ENCODE measurements at regions not wholly inside any gene's neighbourhood (a gene's known extent, or its start where the extent isn't known, plus 50 kb on each side); places are given as distances from the start of the nearest gene placed in this dataset.

- ATAC-seq (ENCODE audit: low read depth), result no peak
- no peak for DNase-seq
- Histone ChIP-seq H4K20me1 (ENCODE audit: control insufficient read depth, insufficient read depth, low read length, poor library complexity, severe bottlenecking) (no peaks in the 10 kb centered on the region), H3K27me3 (replicated peaks in 1 of 4; ENCODE audit: control extremely low read depth in 1 of 4, control insufficient read depth in 3 of 4, insufficient read depth in 4 of 4, low read length in 3 of 4) (no peaks in the 10 kb centered on the region), H3K4me3 (ENCODE audit: control extremely low read depth in 1 of 5, extremely low read depth in 1 of 5, insufficient read depth in 1 of 5, low read depth in 2 of 5, low read length in 4 of 5) (no peak overlapping the region), H3K4me2 (replicated peaks; ENCODE audit: low read depth, low read length, poor library complexity, severe bottlenecking) (no peak overlapping the region), H3K27ac (ENCODE audit: low read length in 2 of 2) (no peak overlapping the region), H3K9ac (ENCODE audit: low read length) (no peak overlapping the region), H3K9me3 (ENCODE audit: control extremely low read depth in 1 of 3, control insufficient read depth in 2 of 3, insufficient read depth in 1 of 3, low read length in 2 of 3) (peaks cover 0 to 10% (median 5%) of the 10 kb centered on the region in 3 donors), H3K4me1 (ENCODE audit: control insufficient read depth in 2 of 2, insufficient read depth in 2 of 2, low read length in 2 of 2) (no peaks in the 10 kb centered on the region), H3K79me2 (ENCODE audit: control insufficient read depth, insufficient read depth, low read length) (no peaks in the 10 kb centered on the region), H2AFZ (ENCODE audit: insufficient read depth, low read depth, low read length, poor library complexity, severe bottlenecking) (no peak overlapping the region), H3K36me3 (replicated peaks in 1 of 2; ENCODE audit: control extremely low read depth in 1 of 2, control insufficient read depth in 1 of 2, extremely low read depth in 1 of 2, insufficient read depth in 2 of 2, low read length in 1 of 2) (no peaks in the 10 kb centered on the region)
- Mint-ChIP-seq H3K4me1 (no peaks in the 10 kb centered on the region), H3K27ac (no peak overlapping the region), H3K27me3 (peaks cover 26% of the 10 kb centered on the region), H3K9me3 (ENCODE audit: insufficient read depth) (peaks cover 3% of the 10 kb centered on the region), H3K4me3 (no peak overlapping the region)
- TF ChIP-seq CTCF (IDR thresholded peaks at IDR 0.05), result no peak
- TF ChIP-seq EZH2 (IDR thresholded peaks at IDR 0.05; ENCODE audit: borderline replicate concordance, insufficient read depth, low read depth, low read length, poor library complexity, severe bottlenecking), result no peak
- ChIA-PET CTCF (interaction anchor here (1.0 kb wide), 1 partner anchor 13 kb away, joined by 3 read pairs; no protein-coding TSS in a partner anchor), POLR2A (no interaction called here)
- intact Hi-C loops (cut with micrococcal nuclease), result no loop called here
- WGBS (ENCODE audit: insufficient coverage), result no CpG with 5 or more reads among the region's 4 CpGs
Measured at GRCh38 chr20:43386878-43387277, 70.8 kb upstream of the SRSF6 start.

GRCh38 chr20:43385914-43386313, 71.8 kb upstream of the SRSF6 start:
- TF ChIP-seq CTCF (IDR thresholded peaks at IDR 0.05), result no peak
- no peak for TF ChIP-seq EZH2 (IDR thresholded peaks at IDR 0.05; ENCODE audit: borderline replicate concordance, insufficient read depth, low read depth, low read length, poor library complexity, severe bottlenecking)
- no peaks in the 10 kb centered on the region for H3K4me1 ChIP-seq (ENCODE audit: control insufficient read depth in 2 of 2, insufficient read depth in 2 of 2, low read length in 2 of 2)
- Mint-ChIP-seq H3K27ac (no peak overlapping the region), H3K4me3 (no peak overlapping the region), H3K4me1 (no peaks in the 10 kb centered on the region), H3K9me3 (ENCODE audit: insufficient read depth) (peaks cover 3% of the 10 kb centered on the region), H3K27me3 (peaks cover 22% of the 10 kb centered on the region)
- no peak overlapping the region for H2AFZ ChIP-seq (ENCODE audit: insufficient read depth, low read depth, low read length, poor library complexity, severe bottlenecking)
- no peak overlapping the region for H3K27ac ChIP-seq (ENCODE audit: low read length in 2 of 2)
- no peak for ATAC-seq (ENCODE audit: low read depth)
- 98% methylated on average over 4 of the region's 4 CpGs for whole genome bisulfite sequencing (ENCODE audit: insufficient coverage)
- H3K4me3 ChIP-seq (ENCODE audit: control extremely low read depth in 1 of 5, extremely low read depth in 1 of 5, insufficient read depth in 1 of 5, low read depth in 2 of 5, low read length in 4 of 5), result no peak overlapping the region
- DNase-seq, result no peak
- intact Hi-C loops (cut with micrococcal nuclease), result no loop called here
- H3K9me3 ChIP-seq (ENCODE audit: control extremely low read depth in 1 of 3, control insufficient read depth in 2 of 3, insufficient read depth in 1 of 3, low read length in 2 of 3), result peaks cover 0 to 10% (median 5%) of the 10 kb centered on the region in 3 donors
- H3K79me2 ChIP-seq (ENCODE audit: control insufficient read depth, insufficient read depth, low read length), result no peaks in the 10 kb centered on the region
- H3K36me3 ChIP-seq (replicated peaks in 1 of 2; ENCODE audit: control extremely low read depth in 1 of 2, control insufficient read depth in 1 of 2, extremely low read depth in 1 of 2, insufficient read depth in 2 of 2, low read length in 1 of 2), result no peaks in the 10 kb centered on the region
- no peak overlapping the region for H3K9ac ChIP-seq (ENCODE audit: low read length)
- H4K20me1 ChIP-seq (ENCODE audit: control insufficient read depth, insufficient read depth, low read length, poor library complexity, severe bottlenecking), result no peaks in the 10 kb centered on the region
- POLR2A ChIA-PET, result no interaction called here
- H3K4me2 ChIP-seq (replicated peaks; ENCODE audit: low read depth, low read length, poor library complexity, severe bottlenecking), result no peak overlapping the region
- H3K27me3 ChIP-seq (replicated peaks in 1 of 4; ENCODE audit: control extremely low read depth in 1 of 4, control insufficient read depth in 3 of 4, insufficient read depth in 4 of 4, low read length in 3 of 4), result no peaks in the 10 kb centered on the region
- CTCF ChIA-PET, result interaction anchor here (1.0 kb wide), 1 partner anchor 14 kb away, joined by 3 read pairs; no protein-coding TSS in a partner anchor

Data from B cell (primary cell).